ENCODE measurements at regions not wholly inside any gene's neighbourhood (a gene's known extent, or its start where the extent isn't known, plus 50 kb on each side); places are given as distances from the start of the nearest gene placed in this dataset.
"Not testable (repeated sequence)": the region's sequence is repeated elsewhere in the genome, so short reads cannot be mapped to it uniquely, and the experiment has no call there.

DNA sequence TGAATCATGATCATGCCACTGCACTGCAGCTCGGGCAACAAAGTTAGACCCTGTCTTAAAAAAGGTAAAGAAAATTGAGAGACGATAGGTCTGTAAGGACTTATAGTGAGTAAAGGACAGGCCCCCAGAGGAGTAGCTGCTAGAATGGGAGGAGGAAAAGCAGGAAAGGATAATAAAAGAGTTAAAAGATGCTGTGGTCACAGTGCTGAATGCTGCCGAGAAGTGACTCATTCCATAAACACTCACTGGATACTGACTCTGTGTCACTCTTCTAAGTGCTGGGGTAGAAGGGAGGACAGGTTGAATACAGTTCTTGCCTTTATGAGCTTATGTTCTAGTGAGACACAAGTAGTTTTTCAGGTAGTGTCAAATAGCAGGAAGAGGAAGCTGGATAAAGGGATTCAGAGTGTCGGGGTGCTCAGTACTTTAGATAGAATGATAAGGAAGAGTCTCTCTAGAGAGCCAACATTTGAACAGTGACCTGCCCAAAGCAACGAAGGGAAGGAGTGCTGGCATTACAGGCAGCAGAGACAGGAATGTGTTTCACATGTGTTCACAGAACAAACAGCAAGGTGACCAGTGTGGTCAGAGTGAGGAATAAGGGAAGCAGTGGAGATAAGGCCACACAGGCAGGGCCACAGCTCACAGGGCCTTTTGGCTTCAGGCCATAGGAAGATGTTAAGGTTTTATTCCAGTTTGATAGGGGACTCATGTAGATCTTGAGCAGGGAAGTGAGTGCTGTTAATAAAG lies 1240.5 kb downstream of the UQCRFS1 start:
- no peak for DNase-seq (ENCODE audit: extremely low read depth in 1 of 2, low read depth in 1 of 2)

DNA sequence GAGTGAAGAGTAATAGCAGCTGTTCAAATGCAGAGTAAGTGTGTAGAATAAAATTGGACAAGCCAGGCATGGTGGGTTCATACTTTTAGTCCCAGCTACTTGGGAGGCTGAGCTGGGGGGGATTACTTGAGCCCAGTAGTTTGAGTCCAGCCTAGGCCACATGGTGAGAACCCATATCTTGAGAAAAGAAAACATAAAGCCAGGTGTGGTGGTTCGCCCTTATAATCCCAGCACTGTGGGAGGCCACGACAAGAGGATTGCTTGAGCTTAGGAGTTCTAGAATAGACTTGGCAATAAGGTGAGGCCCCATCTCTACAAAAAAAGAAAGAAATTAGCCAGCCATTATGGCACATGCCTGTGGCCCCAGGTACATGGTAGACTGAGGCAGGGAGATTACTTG lies 1241.1 kb downstream of the UQCRFS1 start:
- DNase-seq (ENCODE audit: extremely low read depth in 1 of 2, low read depth in 1 of 2) = no peak

DNA sequence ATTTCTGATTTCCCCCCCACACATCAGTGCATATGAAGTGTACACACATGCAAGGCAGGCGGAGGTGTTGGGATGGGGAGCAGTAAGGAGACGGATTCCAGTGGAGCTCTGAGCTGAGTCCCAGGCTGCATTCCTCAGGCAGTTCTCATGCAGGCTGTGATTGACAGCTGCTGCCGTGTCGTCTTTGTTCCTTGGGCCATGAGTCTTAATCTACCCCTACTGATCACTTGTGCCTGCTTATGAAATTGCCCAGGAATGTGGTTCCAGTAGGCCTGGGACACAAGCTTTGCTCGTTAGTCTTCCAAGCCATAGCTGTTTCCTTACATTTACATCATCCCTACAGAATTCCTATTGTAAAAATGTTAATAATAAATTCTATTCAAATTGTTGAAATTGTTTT lies 1241.9 kb downstream of the UQCRFS1 start:
- DNase-seq (ENCODE audit: extremely low read depth in 1 of 2, low read depth in 1 of 2) = no peak

DNA sequence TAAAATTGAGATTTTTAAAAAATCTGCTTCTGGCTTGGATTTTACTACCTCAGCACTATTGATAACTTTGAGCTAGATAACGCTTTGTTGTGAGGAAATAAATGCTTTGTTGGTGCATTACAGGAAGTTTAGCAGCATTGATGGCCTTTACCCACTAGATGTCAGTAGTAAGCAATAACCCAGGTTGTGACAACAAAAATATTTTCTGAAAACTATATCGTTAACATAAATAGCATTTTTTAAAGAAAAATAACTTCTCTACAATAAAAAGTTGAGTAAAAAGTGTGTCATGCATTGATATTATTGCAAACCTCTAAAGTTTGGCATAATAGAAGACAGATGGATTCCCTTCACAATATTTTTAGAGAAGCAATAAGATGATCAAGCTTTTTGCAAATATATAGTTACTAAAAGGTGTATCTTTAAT lies 1246.5 kb downstream of the UQCRFS1 start:
- DNase-seq (ENCODE audit: extremely low read depth in 1 of 2, low read depth in 1 of 2) = no peak

DNA sequence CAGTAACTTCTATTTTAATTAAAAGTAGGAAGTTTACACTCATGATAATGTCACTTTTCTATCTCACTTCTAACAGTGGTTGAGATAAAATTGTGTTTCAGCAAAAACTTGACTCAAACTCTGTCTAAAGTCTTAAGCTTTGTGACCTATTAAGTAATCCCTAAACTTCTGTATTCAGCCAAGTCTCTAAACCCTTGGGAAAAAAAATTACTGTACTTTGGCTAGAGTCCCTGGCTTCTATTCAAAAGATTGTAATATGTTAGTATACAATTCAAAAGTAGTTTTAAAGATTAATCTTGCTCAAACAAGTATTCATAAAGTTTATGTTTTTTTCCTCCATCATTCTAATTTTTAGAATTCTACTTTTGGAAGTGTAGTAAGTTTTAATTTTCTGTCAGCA lies 1248.8 kb downstream of the UQCRFS1 start:
- no peak for DNase-seq (ENCODE audit: extremely low read depth in 1 of 2, low read depth in 1 of 2)

DNA sequence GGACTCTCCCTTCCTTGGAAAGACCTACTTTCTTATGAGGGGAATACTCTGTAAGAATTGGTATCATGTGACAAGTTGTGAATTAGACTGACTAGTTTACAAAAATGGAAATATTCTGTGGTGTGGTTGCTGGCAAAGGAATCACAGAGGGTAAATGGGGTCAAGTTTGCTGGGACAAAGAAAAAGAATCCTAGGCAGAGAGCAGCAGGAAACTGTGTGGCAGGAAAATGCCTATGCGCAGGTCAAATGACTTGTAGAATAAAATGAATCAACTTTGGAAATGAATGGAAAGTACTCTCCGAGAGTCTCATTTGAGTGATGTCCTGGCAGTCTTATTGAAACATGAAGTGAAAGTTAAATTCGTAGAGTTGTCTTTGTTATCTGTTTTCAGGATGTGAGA lies 1250.7 kb downstream of the UQCRFS1 start:
- DNase-seq (ENCODE audit: extremely low read depth in 1 of 2, low read depth in 1 of 2) = no peak

DNA sequence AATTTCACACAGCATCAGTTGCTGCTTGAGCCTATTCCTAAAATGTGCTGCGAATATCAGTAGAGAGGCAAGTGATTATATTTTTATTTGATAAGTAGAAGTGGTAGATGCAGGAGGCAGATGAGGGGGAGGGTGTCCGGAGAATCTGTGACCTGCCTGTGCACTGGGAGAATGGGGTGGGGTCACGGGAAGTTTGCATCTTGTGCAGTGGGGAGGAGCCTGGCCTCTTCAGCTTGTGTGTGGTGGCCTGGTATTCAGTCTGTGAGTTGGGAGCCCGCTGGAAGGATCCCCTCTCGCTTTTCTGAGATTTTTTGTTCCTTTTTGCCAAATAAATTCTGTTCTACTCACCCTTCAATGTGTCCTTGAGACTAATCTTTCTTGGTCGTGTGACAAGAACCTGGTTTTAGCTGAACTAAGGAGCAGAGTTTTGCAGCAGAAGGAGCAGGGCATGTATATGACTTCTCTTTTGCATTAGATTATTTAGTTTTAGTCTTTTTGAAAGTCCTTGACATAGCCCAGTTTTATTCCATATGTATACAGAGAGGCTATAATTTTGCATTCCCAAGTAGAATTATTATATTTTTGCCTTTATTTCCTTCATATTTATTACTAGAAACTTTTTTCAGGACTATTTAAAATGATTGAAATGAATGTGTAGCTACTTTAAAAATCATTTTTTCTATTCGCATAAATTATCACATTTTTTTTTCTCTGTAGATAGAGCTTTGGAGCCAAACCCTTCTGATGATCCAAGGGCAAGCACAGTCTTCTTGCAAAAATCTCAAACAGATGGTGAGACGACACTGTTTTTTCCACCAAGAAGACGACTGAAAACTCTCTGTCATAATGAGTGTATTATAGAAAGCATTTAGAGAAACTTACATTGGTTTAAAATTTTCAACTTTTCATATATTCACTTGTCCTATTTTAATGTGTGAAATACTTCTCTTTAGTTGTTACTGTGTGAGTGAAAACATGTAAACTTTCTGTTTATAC lies 1257.2 kb downstream of the UQCRFS1 start:
- no peak for DNase-seq (ENCODE audit: extremely low read depth in 1 of 2, low read depth in 1 of 2)

DNA sequence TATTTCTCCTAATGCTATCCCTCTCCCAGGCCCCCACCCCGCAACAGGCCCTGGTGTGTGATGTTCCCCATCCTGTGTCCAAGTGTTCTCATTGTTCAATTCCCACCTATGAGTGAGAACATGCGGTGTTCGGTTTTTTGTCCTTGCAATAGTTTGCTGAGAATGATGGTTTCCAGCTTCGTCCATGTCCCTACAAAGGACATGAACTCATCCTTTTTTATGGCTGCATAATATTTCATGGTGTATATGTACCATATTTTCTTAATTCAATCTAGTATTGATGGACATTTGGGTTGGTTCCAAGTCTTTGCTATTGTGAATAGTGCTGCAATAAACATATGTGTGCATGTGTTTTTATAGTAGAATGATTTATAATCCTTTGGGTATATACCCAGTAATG lies 1270.3 kb downstream of the UQCRFS1 start:
- not testable (repeated sequence) for DNase-seq (ENCODE audit: extremely low read depth in 1 of 2, low read depth in 1 of 2)

DNA sequence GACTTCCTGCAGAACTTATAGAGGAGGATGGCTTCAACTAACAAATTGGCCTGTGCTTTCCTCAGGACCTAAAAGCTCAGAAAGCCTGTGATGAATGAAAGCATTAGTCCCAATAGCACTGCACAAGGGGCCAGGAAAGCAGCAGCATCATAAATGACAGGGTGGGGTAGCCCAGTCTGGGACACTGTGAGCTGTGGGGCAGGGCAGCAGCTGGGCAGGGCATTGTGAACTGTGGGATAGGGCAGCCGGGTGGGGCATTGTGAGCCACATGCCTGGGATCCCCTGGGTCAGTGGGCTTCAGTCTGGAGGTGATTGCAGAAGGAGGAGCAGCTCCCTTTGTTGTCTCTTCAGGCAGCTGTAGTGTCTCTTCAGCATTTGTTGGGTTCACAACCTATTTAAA lies 1276.8 kb downstream of the UQCRFS1 start:
- no peak for DNase-seq (ENCODE audit: extremely low read depth in 1 of 2, low read depth in 1 of 2)

DNA sequence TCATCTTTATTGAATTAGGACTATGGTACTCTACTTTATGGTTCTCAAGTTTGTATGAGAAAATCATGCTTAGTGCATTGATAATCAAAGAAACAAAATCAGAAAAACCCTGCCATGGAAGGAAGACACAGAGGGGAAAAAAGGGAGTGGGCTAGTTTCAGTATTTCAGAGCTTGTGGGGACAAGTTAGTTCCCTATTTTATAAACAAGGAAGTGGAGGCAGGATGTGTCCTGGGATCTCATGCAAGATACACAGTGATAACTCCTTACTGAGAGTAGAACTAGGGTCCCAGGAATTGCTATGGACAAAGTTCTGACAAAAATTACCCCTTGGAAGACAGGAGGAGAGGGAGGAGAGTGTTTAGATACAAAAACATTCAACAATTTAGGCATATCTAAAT lies 1277.3 kb downstream of the UQCRFS1 start:
- DNase-seq (ENCODE audit: extremely low read depth in 1 of 2, low read depth in 1 of 2) = no peak

DNA sequence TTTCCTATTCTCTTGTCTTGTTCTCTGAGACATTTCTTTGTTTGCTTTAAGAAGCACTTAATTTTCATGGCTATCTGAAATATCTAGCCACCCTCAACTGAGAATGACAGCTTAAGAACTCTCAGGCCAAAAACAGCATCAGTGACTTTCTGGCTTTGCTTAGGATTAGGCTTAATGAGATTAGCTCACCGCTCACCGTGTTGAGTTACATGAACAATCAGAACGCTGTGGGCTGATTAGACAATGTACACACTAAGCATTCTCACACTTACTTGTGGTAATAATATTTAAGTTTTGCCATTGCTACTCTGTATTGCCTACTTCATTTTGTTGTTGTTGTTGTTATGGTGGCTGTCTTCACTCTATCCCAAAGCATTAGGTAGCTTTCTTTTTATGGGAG lies 1283.6 kb downstream of the UQCRFS1 start:
- no peak for DNase-seq (ENCODE audit: extremely low read depth in 1 of 2, low read depth in 1 of 2)

DNA sequence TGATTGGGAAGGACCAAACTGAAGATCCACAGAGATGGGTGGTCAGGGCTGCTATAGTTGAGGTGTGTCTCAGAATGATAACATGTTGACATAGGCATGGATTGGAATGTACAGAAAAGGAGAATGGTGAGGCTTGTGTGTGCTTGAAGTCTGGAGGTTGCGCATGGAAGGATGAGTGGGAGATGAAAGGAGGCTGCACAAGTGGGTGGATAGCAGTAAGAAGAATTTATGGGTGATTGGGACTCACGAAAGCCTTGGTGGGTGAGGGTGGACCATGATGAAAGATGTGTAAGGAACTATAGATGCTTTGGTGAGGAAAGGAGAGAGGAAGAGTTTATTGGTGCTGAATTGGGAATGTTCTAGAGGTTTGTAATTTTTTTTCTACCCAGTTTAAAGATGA lies 1287.7 kb downstream of the UQCRFS1 start:
- no peak for DNase-seq (ENCODE audit: extremely low read depth in 1 of 2, low read depth in 1 of 2)

DNA sequence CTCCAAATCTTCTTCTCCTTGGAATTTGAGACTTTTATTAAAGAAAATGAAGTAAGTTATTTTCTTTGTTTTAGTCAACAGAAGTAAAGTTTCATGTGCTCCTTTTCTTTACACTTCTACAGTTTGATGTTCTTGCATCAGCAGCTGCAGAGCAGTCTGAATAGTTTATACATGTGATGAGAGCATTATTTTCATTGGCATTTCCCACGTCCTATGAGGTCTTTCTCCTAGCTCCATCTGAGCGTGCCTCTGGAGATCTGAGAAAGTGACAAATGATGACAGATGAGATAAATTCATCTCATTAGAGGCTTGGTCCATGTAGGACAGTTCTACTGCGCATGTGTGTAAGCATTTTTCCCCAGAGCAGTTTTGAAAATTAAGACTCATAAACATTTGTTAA lies 1290.0 kb downstream of the UQCRFS1 start:
- no peak for DNase-seq (ENCODE audit: extremely low read depth in 1 of 2, low read depth in 1 of 2)

DNA sequence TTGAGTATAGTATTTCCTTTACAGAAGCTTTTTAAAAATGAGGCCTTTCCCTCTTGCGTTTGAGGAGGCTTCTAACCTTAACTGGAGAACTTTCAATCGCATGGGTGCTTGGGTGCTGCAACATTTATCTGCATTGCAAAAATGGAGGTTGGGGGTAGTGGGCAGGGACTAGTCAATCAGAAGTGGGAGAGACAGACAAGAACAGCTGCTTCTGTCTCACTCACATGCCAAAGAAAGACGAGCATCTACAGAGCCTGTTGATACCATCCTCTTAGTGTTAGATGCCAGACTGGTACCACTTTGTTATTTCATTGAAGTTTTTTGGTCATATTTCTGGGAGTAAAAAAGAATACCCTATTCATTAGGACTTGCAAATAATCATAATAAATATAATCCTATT lies 1292.2 kb downstream of the UQCRFS1 start:
- no peak for DNase-seq (ENCODE audit: extremely low read depth in 1 of 2, low read depth in 1 of 2)

DNA sequence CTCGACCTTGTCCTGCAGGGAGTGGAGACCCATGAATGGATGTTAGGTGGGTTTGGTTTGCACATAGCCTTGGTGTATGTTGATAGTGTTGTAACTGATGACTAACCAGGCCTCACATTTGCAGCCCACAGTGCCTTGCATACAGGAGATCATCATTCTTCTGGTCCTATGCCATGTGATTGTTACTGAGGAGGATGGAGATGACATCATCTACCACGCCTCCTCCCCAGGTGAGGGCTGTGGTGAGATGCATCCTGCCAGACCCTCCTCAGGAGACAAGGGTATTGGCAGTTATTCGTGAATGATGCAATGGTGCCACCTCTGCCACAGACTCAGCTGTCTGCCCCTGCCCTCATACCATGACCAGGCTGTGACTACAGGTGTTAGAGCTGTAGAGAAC lies 1294.1 kb downstream of the UQCRFS1 start:
- no peak for DNase-seq (ENCODE audit: extremely low read depth in 1 of 2, low read depth in 1 of 2)

DNA sequence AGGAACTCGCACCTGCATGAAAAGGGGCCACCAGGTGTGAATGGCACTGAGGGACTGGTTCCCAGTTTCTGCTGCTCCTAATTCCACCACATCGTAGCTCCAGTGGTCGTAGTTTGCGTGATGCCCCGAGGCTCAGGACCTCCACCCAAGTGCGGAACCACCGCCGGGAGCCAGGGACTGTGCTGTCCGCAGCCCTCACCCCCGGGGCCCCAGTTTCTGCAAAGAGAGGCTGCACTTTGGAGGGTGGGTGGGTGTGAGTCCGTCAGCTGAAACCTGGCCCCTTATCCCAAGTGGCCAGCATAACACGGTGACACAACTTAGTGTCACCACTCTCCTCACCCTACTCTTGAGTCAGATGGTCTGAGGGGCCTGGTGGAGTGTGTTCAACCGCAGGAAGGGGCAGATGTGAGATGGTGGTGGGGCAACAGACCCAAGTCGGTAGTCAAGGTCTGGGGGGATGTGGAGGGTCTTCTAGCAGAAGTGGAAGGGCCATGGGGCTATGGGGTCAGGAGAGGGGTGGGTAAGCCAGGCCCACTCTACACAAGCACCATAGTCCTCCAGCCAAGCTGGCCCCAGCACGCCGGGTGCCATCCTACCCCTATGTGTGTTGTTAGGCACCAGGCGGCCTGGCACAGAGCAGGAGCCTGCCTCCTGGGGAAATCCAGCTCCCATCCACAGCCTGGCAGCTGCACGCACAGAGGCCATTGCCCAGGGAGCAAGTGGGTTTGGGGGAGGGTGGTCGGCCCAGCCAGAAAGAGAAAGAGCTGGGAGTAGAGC lies 1301.6 kb downstream of the UQCRFS1 start:
- DNase-seq (ENCODE audit: extremely low read depth in 1 of 2, low read depth in 1 of 2) = no peak

DNA sequence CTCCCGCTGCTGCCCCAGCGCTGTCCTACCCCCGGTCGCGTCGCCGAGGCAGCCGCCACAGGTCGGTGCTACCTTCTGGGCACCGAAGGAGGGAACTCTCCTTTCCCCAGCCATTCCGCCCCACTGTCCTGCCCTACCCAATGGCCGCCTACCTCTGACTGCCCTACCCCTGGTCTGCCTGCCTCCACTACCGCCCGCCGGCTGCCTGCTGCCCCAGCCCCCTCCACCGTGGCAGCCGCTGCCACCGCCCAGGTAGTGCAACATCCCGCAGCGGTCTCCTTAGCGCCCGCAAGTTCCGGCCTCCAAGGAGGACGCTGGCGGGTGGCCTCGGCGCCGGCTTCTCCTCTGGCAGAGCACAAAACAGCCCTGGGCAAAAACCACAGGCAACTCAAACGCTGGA lies 1303.1 kb downstream of the UQCRFS1 start:
- DNase-seq (ENCODE audit: extremely low read depth in 1 of 2, low read depth in 1 of 2) = no peak

DNA sequence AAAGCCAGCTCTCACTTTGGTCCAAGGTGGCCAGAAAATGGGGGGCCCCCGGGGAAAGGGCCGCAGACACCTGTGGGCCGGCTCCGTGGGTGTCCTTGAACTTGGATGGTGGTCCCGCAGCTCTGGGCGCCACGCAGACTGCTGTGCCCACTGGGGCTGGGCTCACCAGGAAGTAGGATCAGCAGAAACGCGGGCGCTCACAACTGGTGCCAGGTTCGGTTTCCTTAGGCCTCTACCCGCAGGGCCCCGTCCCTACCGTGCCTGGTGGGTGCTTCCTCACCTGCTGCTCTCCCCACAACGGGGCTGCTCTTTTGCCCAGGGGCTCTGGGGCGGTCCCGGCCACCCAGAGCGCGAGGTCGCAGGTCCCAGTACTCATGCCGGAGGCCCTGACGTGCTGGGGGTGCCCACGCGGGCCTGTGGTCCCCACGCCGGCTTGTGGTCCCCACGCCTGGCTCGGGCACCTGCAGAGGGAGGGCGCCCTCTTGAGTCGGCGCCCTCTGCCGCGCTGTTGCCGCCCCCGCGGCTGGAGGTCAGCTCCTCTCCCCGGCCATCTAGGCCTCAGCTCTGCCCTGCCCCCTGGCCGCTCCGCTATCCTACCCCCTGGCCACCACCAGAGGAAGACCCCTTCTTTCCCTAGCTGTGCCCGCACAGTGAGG lies 1303.6 kb downstream of the UQCRFS1 start:
- no peak for DNase-seq (ENCODE audit: extremely low read depth in 1 of 2, low read depth in 1 of 2)

DNA sequence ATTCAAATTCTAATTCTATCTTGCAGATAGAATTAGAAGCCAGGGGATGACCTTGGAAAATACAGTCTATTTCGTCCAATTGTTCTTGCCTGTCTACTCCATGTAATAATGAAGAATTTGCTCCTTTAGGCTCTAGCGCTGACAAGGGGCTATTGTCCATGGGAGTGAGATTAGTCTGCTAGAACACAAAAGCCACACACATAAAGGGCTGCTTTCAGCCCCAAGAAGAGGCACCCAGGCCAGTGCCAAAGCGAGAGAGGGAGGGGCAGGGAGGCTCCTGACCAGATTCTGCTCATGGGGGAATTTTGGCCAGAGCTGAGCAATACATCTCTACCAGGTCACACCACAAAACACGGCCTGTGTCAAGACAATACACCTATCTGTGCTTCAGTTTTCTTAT lies 1306.9 kb downstream of the UQCRFS1 start:
- no peak for DNase-seq (ENCODE audit: extremely low read depth in 1 of 2, low read depth in 1 of 2)

DNA sequence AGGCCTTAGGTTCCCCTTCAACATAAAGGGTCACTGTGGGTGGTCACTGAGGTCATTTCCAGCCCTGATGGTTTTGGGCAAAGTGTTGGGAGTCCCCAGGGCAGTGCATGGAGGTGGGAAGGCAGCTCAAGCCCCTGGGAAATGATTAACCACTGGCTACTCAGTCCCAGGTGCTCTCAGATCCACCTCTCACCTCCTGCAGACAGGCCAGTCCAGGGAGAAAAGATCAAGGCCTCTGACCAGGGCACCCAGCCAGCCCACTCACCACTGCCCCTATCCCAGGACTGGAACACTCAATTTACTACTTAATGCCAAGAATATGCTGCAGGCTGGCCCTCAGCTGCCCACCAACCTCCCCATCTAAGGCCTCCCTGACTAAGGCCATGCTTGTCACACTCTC lies 1307.9 kb downstream of the UQCRFS1 start:
- DNase-seq (ENCODE audit: extremely low read depth in 1 of 2, low read depth in 1 of 2) = no peak

DNA sequence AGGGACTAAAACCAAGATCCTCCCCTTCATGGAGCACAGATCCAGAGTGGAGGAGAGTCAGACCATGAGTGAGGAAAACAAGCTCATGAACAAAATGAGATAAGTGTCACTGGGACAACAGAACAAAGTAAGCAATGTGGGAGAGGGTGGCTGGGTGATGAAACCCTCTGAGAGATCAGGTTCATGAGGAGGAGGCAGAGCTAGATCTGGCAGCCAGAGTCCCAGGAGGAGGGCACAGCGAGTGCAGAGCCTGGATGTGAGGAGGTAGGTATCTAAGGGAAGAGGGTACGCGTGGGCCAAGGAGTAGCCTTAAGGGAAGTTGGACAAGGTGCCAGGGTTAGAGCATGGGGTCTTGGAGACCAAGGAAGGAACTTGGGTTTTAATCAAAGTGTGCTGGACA lies 1311.9 kb downstream of the UQCRFS1 start:
- DNase-seq (ENCODE audit: extremely low read depth in 1 of 2, low read depth in 1 of 2) = no peak

Data from activated CD8-positive, alpha-beta memory T cell treated with anti-CD3 and anti-CD28 coated beads for 1 hour (primary cell).